HCT116 (cell line): ENCODE measurements at regions not wholly inside any gene's neighbourhood (a gene's known extent, or its start where the extent isn't known, plus 50 kb on each side); places are given as distances from the start of the nearest gene placed in this dataset.
"Not testable (repeated sequence)": the region's sequence is repeated elsewhere in the genome, so short reads cannot be mapped to it uniquely, and the experiment has no call there.

ENCODE experiments used
- ATAC-seq: fragments of 200-7000 bp; cut with Tn5 transposase; 2 replicates; pipeline ENCODE4 v1.9.1; 2020; ENCODE audit warnings: mild to moderate bottlenecking, moderate library complexity
- BruUV-seq: library from RNA; stranded (reverse); fragments of 400-500 nt; replicated peaks from 2 replicates; lab custom pipeline; 2021; lab: Mats Ljungman, UMichigan
- CTCF ChIA-PET: fragments of 300-600 bp; sonication (Branson Sonifier 250); formaldehyde crosslinking; loops from one replicate; lab custom pipeline; 2021; ENCODE audit warnings: antibody characterized with exemption; lab: Charles Lee
- POLR2A ChIA-PET: fragments of 300-600, 350-600 bp; sonication (Branson Sonifier 250); formaldehyde crosslinking; loops from one replicate; lab custom pipeline; 2021; ENCODE audit warnings: antibody characterized with exemption; lab: Charles Lee
- RAD21 ChIA-PET, 2 experiments: fragments of 300-600 bp; sonication (Branson Sonifier 250); formaldehyde crosslinking; loops; one replicate each; lab custom pipeline; 2023; ENCODE audit warnings: low total read pairs in 2 of 2; ENCODE audit not compliant: uncharacterized antibody in 2 of 2, unreplicated experiment in 2 of 2, low non-redundant PET in 1 of 2; lab: Charles Lee
- DNase-seq: peaks from one replicate; pipeline ENCODE4 v3.0.0-alpha.2; 2010; ENCODE audit warnings: low read depth, low spot score
- H2AFZ ChIP-seq: fragments of 200-600 bp; shearing (Covaris generic), sonication (generic); 2 replicates; pipeline ENCODE4 v1.6.1; 2017; ENCODE audit warnings: low read depth, mixed run types, mixed read lengths, antibody characterized with exemption, low read length; ENCODE audit not compliant: poor library complexity, severe bottlenecking
- H3K27ac ChIP-seq: 2 replicates; pipeline ENCODE4 v1.5.1; 2012; ENCODE audit warnings: low read depth, low read length
- H3K27me3 ChIP-seq: fragments of 200-600 bp; sonication (generic); 2 replicates; pipeline ENCODE4 v1.6.1; 2016; ENCODE audit warnings: mixed run types, low read length, mixed read lengths; ENCODE audit not compliant: insufficient read depth
- H3K36me3 ChIP-seq, 2 experiments: fragments of 200-500 bp in 1 of 2; fragments of 200-600 bp in 1 of 2; sonication (Bioruptor generic) in 1 of 2; sonication (generic) in 1 of 2; 2 replicates each; pipeline versions ENCODE4 v1.5.1 to v1.6.1; 2014 to 2016; ENCODE audit warnings: low read length in 2 of 2, inconsistent platforms in 1 of 2, mixed read lengths in 1 of 2, mixed run types in 1 of 2; ENCODE audit not compliant: insufficient read depth in 2 of 2, control insufficient read depth in 1 of 2
- H3K4me1 ChIP-seq, 2 experiments: fragments of 200-600 bp in 1 of 2; sonication (generic) in 1 of 2; 2 replicates each; pipeline versions ENCODE4 v1.5.1 to v1.6.1; 2012 to 2017; ENCODE audit warnings: low read length in 2 of 2, inconsistent platforms in 1 of 2, mild to moderate bottlenecking in 1 of 2, mixed read lengths in 1 of 2, mixed run types in 1 of 2, moderate library complexity in 1 of 2; ENCODE audit not compliant: insufficient read depth in 2 of 2, control insufficient read depth in 1 of 2
- H3K4me2 ChIP-seq: fragments of 200-600 bp; sonication (generic); 2 replicates; pipeline ENCODE4 v1.6.1; 2017; ENCODE audit warnings: mixed run types, low read length, mixed read lengths
- H3K4me3 ChIP-seq, 2 experiments: fragments of 200-600 bp in 1 of 2; sonication (generic) in 1 of 2; replicated peaks in 1 of 2; 2 replicates each; pipeline ENCODE4 v1.5.1; 2011 to 2016; ENCODE audit warnings: low read length in 2 of 2, control low read depth in 1 of 2, low read depth in 1 of 2, mild to moderate bottlenecking in 1 of 2, mixed read lengths in 1 of 2, mixed run types in 1 of 2
- H3K79me2 ChIP-seq: fragments of 200-600 bp; sonication (generic); 2 replicates; pipeline ENCODE4 v1.6.1; 2017; ENCODE audit warnings: mild to moderate bottlenecking, mixed run types, low read length, moderate library complexity, mixed read lengths; ENCODE audit not compliant: insufficient read depth
- H3K9ac ChIP-seq: fragments of 200-600 bp; sonication (generic); 2 replicates; pipeline ENCODE4 v1.6.1; 2016; ENCODE audit warnings: low read length, mixed read lengths
- H3K9me2 ChIP-seq: fragments of 200-600 bp; sonication (generic), shearing (Covaris generic); 2 replicates; pipeline ENCODE4 v1.6.1; 2017; ENCODE audit warnings: mixed run types, mild to moderate bottlenecking, moderate library complexity; ENCODE audit not compliant: insufficient read depth
- H3K9me3 ChIP-seq, 2 experiments: fragments of 200-500 bp in 1 of 2; fragments of 200-600 bp in 1 of 2; sonication (Bioruptor generic) in 1 of 2; sonication (generic) in 1 of 2; 2 replicates each; pipeline ENCODE4 v1.6.1; 2014 to 2017; ENCODE audit warnings: low read length in 2 of 2, mixed read lengths in 2 of 2, inconsistent platforms in 1 of 2, low read depth in 1 of 2, mild to moderate bottlenecking in 1 of 2, mixed run types in 1 of 2, moderate library complexity in 1 of 2; ENCODE audit not compliant: control insufficient read depth in 1 of 2, insufficient read depth in 1 of 2
- H4K20me1 ChIP-seq: fragments of 200-600 bp; sonication (generic), shearing (Covaris generic); 2 replicates; pipeline ENCODE4 v1.6.1; 2017; ENCODE audit warnings: mixed run types, mild to moderate bottlenecking, moderate library complexity; ENCODE audit not compliant: insufficient read depth
- CBX3 ChIP-seq: IDR thresholded peaks from 2 replicates; pipeline ENCODE4 v1.6.1; 2012; ENCODE audit warnings: low read depth
- CEBPB ChIP-seq: IDR thresholded peaks from 2 replicates; pipeline ENCODE4 v1.6.1; 2012; ENCODE audit warnings: low read depth
- EGR1 ChIP-seq: IDR thresholded peaks from 2 replicates; pipeline ENCODE4 v1.6.1; 2012; ENCODE audit warnings: low read depth
- ELF1 ChIP-seq: IDR thresholded peaks from 2 replicates; pipeline ENCODE4 v1.6.1; 2012; ENCODE audit warnings: low read depth, borderline replicate concordance
- EZH2 ChIP-seq: fragments of 200-600 bp; sonication (generic); IDR thresholded peaks from 2 replicates; pipeline ENCODE4 v1.6.1; 2017; ENCODE audit warnings: antibody characterized with exemption, mixed run types
- EZH2phosphoT487 ChIP-seq: fragments of 200-600 bp; IDR thresholded peaks from 2 replicates; pipeline ENCODE4 v1.6.1; 2018; ENCODE audit warnings: antibody characterized with exemption, borderline replicate concordance
- FOSL1 ChIP-seq: IDR thresholded peaks from 2 replicates; pipeline ENCODE4 v1.6.1; 2012; ENCODE audit warnings: low read depth
- POLR2A ChIP-seq: IDR thresholded peaks from 2 replicates; pipeline ENCODE4 v1.7.0; 2011; ENCODE audit warnings: borderline replicate concordance; ENCODE audit not compliant: insufficient read depth, insufficient read length; ENCODE audit errors: extremely low read depth
- POLR2AphosphoS5 ChIP-seq: IDR thresholded peaks from 2 replicates; pipeline ENCODE4 v1.6.1; 2011; ENCODE audit warnings: mild to moderate bottlenecking, low read depth, low read length, moderate library complexity
- REST ChIP-seq: IDR thresholded peaks from 2 replicates; pipeline ENCODE4 v1.6.1; 2012; ENCODE audit warnings: low read depth
- SP1 ChIP-seq: IDR thresholded peaks from 2 replicates; pipeline ENCODE4 v1.6.1; 2012; ENCODE audit warnings: low read depth
- YY1 ChIP-seq: IDR thresholded peaks from 2 replicates; pipeline ENCODE4 v1.6.1; 2011; ENCODE audit warnings: low read length, low read depth, moderate library complexity, mild to moderate bottlenecking; ENCODE audit not compliant: insufficient replicate concordance; ENCODE audit errors: extremely low read depth
- ZBTB33 ChIP-seq: IDR thresholded peaks from 2 replicates; pipeline ENCODE4 v1.6.1; 2011; ENCODE audit warnings: mild to moderate bottlenecking, low read length, moderate library complexity; ENCODE audit not compliant: insufficient replicate concordance; ENCODE audit errors: extremely low read depth
- intact Hi-C: fragments of 100-400 bp; cut with micrococcal nuclease; formaldehyde crosslinking; loops from 2 replicates; pipeline ENCODE4 v1.10.0; 2022
- TF ChIP-seq, protein P1 (sequence below): IDR thresholded peaks from 2 replicates; pipeline ENCODE4 v1.6.1; 2012
- TF ChIP-seq, protein P2 (sequence below): IDR thresholded peaks from 2 replicates; pipeline ENCODE4 v1.6.1; 2012

DNA sequence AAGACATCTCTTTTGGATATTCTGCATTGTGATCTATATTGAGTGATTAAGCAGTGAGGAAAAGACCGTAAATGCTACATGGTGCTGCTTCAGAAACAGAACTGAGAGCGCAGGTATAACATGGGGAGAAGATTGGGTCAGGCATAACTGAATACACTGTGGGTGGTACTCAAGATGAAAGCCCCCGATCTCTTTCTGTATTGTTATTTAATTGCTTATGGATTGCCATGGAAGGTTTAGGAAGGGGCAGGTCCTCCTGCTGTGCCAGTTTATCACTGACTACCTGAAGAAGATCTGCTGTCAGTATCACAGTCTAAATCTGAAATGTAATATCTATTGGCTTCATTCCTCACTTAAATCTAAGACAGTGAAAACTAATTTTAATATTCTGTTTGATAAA lies 1568.7 kb upstream of the CELF4 start (continued):
- TF ChIP-seq ZBTB33 (no peak), FOSL1 (no peak)
- TF ChIP-seq, protein P1, sequence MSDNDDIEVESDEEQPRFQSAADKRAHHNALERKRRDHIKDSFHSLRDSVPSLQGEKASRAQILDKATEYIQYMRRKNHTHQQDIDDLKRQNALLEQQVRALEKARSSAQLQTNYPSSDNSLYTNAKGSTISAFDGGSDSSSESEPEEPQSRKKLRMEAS, result no peak

DNA sequence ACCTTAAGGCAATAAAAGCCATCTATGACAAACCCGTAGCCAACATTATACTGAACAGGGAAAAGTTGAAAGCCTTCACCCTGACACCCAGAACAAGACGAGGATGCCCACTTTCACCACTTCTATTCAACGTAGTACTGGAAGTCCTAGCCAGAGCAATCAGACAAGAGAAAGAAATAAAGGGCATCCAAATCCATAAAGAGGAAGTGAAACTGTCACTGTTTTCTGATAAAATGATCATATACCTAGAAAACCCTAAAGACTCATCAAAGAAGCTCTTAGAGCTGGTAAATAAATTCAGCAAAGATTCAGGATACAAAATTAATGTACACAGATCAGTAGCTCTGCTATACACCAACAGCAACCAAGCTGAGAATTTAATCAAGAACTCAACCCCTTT lies 1561.9 kb upstream of the CELF4 start:
- H3K27ac ChIP-seq, H3K79me2 ChIP-seq, BruUV-seq, H3K9me3 ChIP-seq, H4K20me1 ChIP-seq, H3K4me2 ChIP-seq, ATAC-seq, H2AFZ ChIP-seq, H3K4me3 ChIP-seq, DNase-seq, H3K27me3 ChIP-seq, H3K36me3 ChIP-seq, CTCF ChIA-PET, POLR2A ChIA-PET, H3K4me1 ChIP-seq, RAD21 ChIA-PET, intact Hi-C loops, H3K9ac ChIP-seq, H3K9me2 ChIP-seq: not testable (repeated sequence)

GRCh38 chr18:39113790-39114189 lies 1548.2 kb upstream of the CELF4 start:
- no peak overlapping the region for H3K9ac ChIP-seq
- ChIA-PET CTCF (no interaction called here), POLR2A (no interaction called here), RAD21 (no interaction called here)
- H3K27ac ChIP-seq, result no peak overlapping the region
- DNase-seq, result no peak
- H3K9me3 ChIP-seq, result no peaks in the 10 kb centered on the region
- H3K79me2 ChIP-seq, result no peaks in the 10 kb centered on the region
- H3K4me2 ChIP-seq, result no peak overlapping the region
- H2AFZ ChIP-seq, result no peak overlapping the region
- no TSS peak for BruUV-seq
- no peaks in the 10 kb centered on the region for H3K36me3 ChIP-seq
- no peaks in the 10 kb centered on the region for H3K4me1 ChIP-seq
- intact Hi-C loops, result no loop called here
- H3K9me2 ChIP-seq, result no peaks in the 10 kb centered on the region
- no peaks in the 10 kb centered on the region for H4K20me1 ChIP-seq
- ATAC-seq, result no peak
- H3K4me3 ChIP-seq, result no peak overlapping the region
- H3K27me3 ChIP-seq, result no peaks in the 10 kb centered on the region
- TF ChIP-seq POLR2A (no peak), EZH2phosphoT487 (no peak), CBX3 (no peak), YY1 (no peak), EZH2 (no peak), CEBPB (no peak), EGR1 (no peak), REST (no peak), POLR2AphosphoS5 (no peak), ELF1 (no peak), SP1 (no peak)
- TF ChIP-seq, protein P2, sequence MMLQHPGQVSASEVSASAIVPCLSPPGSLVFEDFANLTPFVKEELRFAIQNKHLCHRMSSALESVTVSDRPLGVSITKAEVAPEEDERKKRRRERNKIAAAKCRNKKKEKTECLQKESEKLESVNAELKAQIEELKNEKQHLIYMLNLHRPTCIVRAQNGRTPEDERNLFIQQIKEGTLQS, result no peak
